Kidney epithelial cell (primary cell): ENCODE measurements at regions not wholly inside any gene's neighbourhood (a gene's known extent, or its start where the extent isn't known, plus 50 kb on each side); places are given as distances from the start of the nearest gene placed in this dataset.

Experiments used
- DNase-seq: peaks from one replicate; pipeline ENCODE4 v3.0.0-alpha.2; 2010; ENCODE audit warnings: low read depth
- H3K27me3 ChIP-seq: 2 replicates; pipeline ENCODE4 v1.6.0; 2011; ENCODE audit warnings: low read length; ENCODE audit not compliant: control insufficient read depth, insufficient read depth
- H3K36me3 ChIP-seq: 2 replicates; pipeline ENCODE4 v1.5.1; 2011; ENCODE audit warnings: low read length; ENCODE audit not compliant: control insufficient read depth, insufficient read depth
- H3K4me3 ChIP-seq: 2 replicates; pipeline ENCODE4 v1.5.1; 2011; ENCODE audit warnings: low read depth, mild to moderate bottlenecking, control low read depth, low read length
- CTCF ChIP-seq: IDR thresholded peaks from 2 replicates; pipeline ENCODE4 v1.5.1; 2011; ENCODE audit warnings: mild to moderate bottlenecking, moderate library complexity, low read length, control low read depth, inconsistent platforms; ENCODE audit not compliant: insufficient read depth, poor library complexity, severe bottlenecking

- TF ChIP-seq CTCF = peak; percentile 35
- H3K36me3 ChIP-seq = no peaks in the 10 kb centered on the region
- no peaks in the 10 kb centered on the region for H3K27me3 ChIP-seq
- DNase-seq = peak; percentile 53
- no peak overlapping the region for H3K4me3 ChIP-seq
Observed at GRCh38 chr7:46485481-46486065, 564.5 kb upstream of the IGFBP3 start.

DNA sequence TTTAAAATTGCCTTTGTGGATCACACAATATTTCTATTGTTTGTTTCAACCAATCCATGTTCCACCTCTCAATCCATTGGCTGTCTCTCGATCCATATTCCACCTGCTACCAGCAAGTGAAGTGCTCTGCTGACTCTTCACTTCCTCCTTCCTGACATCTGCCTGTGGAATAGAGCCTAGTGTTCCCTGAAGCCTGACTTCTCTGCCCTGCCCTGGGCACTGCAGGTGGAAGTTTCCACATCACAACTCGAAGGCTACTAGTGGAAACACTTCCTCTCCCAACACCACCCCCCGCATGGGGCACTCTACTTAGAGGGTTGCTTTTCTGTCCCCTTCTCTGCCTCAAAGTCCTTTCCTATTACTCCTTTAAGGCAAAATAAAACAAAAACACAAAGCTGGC is 563.8 kb upstream of the IGFBP3 start:
- H3K4me3 ChIP-seq = no peak overlapping the region
- no peaks in the 10 kb centered on the region for H3K27me3 ChIP-seq
- no peak for DNase-seq
- H3K36me3 ChIP-seq = no peaks in the 10 kb centered on the region
- TF ChIP-seq CTCF = no peak

GRCh38 chr7:46480619-46481018 is 559.5 kb upstream of the IGFBP3 start:
- no peak for TF ChIP-seq CTCF
- no peaks in the 10 kb centered on the region for H3K27me3 ChIP-seq
- no peak for DNase-seq
- no peak overlapping the region for H3K4me3 ChIP-seq
- H3K36me3 ChIP-seq = no peaks in the 10 kb centered on the region

- no peak for DNase-seq
- TF ChIP-seq CTCF = no peak
- H3K36me3 ChIP-seq = no peaks in the 10 kb centered on the region
- H3K4me3 ChIP-seq = no peak overlapping the region
- H3K27me3 ChIP-seq = no peaks in the 10 kb centered on the region
Observed at GRCh38 chr7:46479680-46480079, 558.6 kb upstream of the IGFBP3 start.

GRCh38 chr7:46478046-46478445 is 557.0 kb upstream of the IGFBP3 start:
- H3K36me3 ChIP-seq = no peaks in the 10 kb centered on the region
- no peaks in the 10 kb centered on the region for H3K27me3 ChIP-seq
- TF ChIP-seq CTCF = no peak
- no peak overlapping the region for H3K4me3 ChIP-seq
- DNase-seq = peak; percentile 72

- no peaks in the 10 kb centered on the region for H3K36me3 ChIP-seq
- no peak for DNase-seq
- no peak overlapping the region for H3K4me3 ChIP-seq
- H3K27me3 ChIP-seq = no peaks in the 10 kb centered on the region
- TF ChIP-seq CTCF = no peak
Observed at GRCh38 chr7:46468753-46469356, 547.8 kb upstream of the IGFBP3 start.
